ENCODE measurements at regions not wholly inside any gene's neighbourhood (a gene's known extent, or its start where the extent isn't known, plus 50 kb on each side); places are given as distances from the start of the nearest gene placed in this dataset.

GRCh38 chr7:94338921-94339371 lies 55.7 kb upstream of the COL1A2 start:
- 0 out of 2 replicates have a peak, but pooled peaks have one; percentile 9 for TF ChIP-seq FOS (IDR thresholded peaks at IDR 0.05; ENCODE audit: low read depth, low read length)
- peak; percentile 56 for TF ChIP-seq CEBPB (IDR thresholded peaks at IDR 0.05; ENCODE audit: low read depth, low read length)
- no peak for TF ChIP-seq RCOR1 (IDR thresholded peaks at IDR 0.05; ENCODE audit: insufficient replicate concordance, low read length)
- Histone ChIP-seq H3K18ac (ENCODE audit: low read depth, low read length) (peak overlapping the region; percentile 86; the same call in 1 of the 2 replicates), H4K5ac (ENCODE audit: low read depth, low read length) (no peak overlapping the region; the same call in 1 of the 2 replicates), H3K27me3 (ENCODE audit: control insufficient read depth, insufficient read depth, low read length) (no peaks in the 10 kb centered on the region), H3K36me3 (ENCODE audit: control insufficient read depth, insufficient read depth, low read length) (no peaks in the 10 kb centered on the region), H3K9me1 (ENCODE audit: insufficient read depth, low read length) (peaks cover 9% of the 10 kb centered on the region), H2AFZ (replicated peaks; ENCODE audit: low read length, poor library complexity) (no peak overlapping the region), H4K20me1 (ENCODE audit: insufficient read depth, low read length) (no peaks in the 10 kb centered on the region), H2BK5ac (ENCODE audit: low read depth, low read length, poor library complexity, severe bottlenecking) (no peak overlapping the region), H3K23ac (ENCODE audit: low read depth, low read length) (peak overlapping the region; percentile 39; the same call in 1 of the 2 replicates), H2AK5ac (ENCODE audit: low read depth, low read length) (peak overlapping the region; percentile 68; the same call in 1 of the 2 replicates), H3K4ac (ENCODE audit: low read depth, low read length) (0 out of 2 replicates have a peak overlapping the region, but pooled peaks have one; percentile 49), H2BK15ac (ENCODE audit: low read depth, low read length) (no peak overlapping the region), H4K91ac (ENCODE audit: insufficient read depth, low read depth, low read length) (no peak overlapping the region), H3K9me3 (ENCODE audit: control insufficient read depth, insufficient read depth, low read length) (no peaks in the 10 kb centered on the region), H2AK9ac (replicated peaks; ENCODE audit: low read depth, low read length, poor library complexity) (no peak overlapping the region), H2BK20ac (ENCODE audit: low read depth, low read length) (no peak overlapping the region), H3K79me1 (ENCODE audit: low read depth in 1 of 2, low read length in 2 of 2) (peaks cover 9 to 19% of the 10 kb centered on the region in 2 experiments; a peak in 2 of 4 replicates), H3K4me1 (ENCODE audit: control insufficient read depth, insufficient read depth, low read length) (peaks cover 22% of the 10 kb centered on the region), H2BK120ac (ENCODE audit: low read depth, low read length) (peak overlapping the region; percentile 53; the same call in 1 of the 2 replicates), H4K8ac (ENCODE audit: low read depth in 2 of 2, low read length in 2 of 2) (peak overlapping the region in 1 of 2 experiments; percentile 4; a peak in 1 of 4 replicates), H3K9ac (ENCODE audit: low read depth, low read length) (no peak overlapping the region), H3K27ac (ENCODE audit: insufficient read depth, low read length) (no peak overlapping the region), H3K14ac (replicated peaks; ENCODE audit: low read depth, low read length) (peak overlapping the region; percentile 50; the same call in 1 of the 2 replicates), H3K4me2 (ENCODE audit: low read depth, low read length) (peak overlapping the region; percentile 16; the same call in 1 of the 2 replicates), H3K56ac (ENCODE audit: extremely low read depth, insufficient read depth, low read length) (no peak overlapping the region), H3K4me3 (ENCODE audit: insufficient read depth, low read depth, low read length) (no peak overlapping the region)
- no TSS peak for BruUV-seq (replicated peaks)
- POLR2A ChIA-PET (ENCODE audit: unreplicated experiment), result no interaction called here
- no CpG with 5 or more reads among the region's 2 CpGs for WGBS, 2 experiments (ENCODE audit: extremely low coverage in 2 of 2, insufficient read length in 1 of 2)
- DNase-seq (peak; percentile 83), ATAC-seq (ENCODE audit: low read depth) (peak; percentile 62)
- intact Hi-C loops (cut with micrococcal nuclease), result no loop called here
- CTCF ChIA-PET, result no interaction called here
- dilution Hi-C loops (cut with HindIII; ENCODE audit: low sequenced_read_pairs, unreplicated experiment), result no loop called here
- in situ Hi-C loops (cut with MboI; ENCODE audit: low sequenced_read_pairs), result no loop called here

Measured in IMR-90 (cell line).